ENCODE measurements at regions not wholly inside any gene's neighbourhood (a gene's known extent, or its start where the extent isn't known, plus 50 kb on each side); places are given as distances from the start of the nearest gene placed in this dataset.

DNA sequence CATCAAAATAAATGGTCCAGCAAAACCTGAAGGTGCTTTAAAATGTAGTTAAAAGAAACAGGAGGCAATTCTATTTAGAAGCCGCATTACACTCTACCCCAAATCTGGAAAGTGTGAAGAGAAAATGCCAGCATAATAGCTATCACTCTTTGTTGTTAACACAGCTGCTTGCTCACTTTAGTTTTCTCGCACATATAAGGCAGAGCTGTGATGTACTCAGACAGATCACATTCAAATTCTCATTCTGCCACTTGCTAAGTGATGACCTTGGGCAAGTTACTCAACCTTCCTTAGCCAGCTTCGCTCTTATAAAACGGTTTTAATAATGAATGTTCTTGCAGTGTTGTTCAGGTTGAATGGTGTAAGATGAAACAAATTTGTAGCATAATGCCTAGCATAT lies 56.0 kb upstream of the MGAT4C start:
- TF ChIP-seq CTCF (IDR thresholded peaks at IDR 0.05; ENCODE audit: low read depth, low read length, poor library complexity, severe bottlenecking) (no peak), EZH2phosphoT487 (IDR thresholded peaks at IDR 0.05; ENCODE audit: borderline replicate concordance, low read length) (no peak)

Data from DOHH2 (cell line).